Bronchial epithelial cell (primary cell): ENCODE measurements at regions not wholly inside any gene's neighbourhood (a gene's known extent, or its start where the extent isn't known, plus 50 kb on each side); places are given as distances from the start of the nearest gene placed in this dataset.

Source experiments
- DNase-seq: peaks from one replicate; pipeline ENCODE4 v3.0.0-alpha.2; 2010; ENCODE audit warnings: low read depth
- FAIRE-seq: peaks from 2 replicates; lab custom pipeline; 2011; peaks lifted over from hg19 to GRCh38; lab: Jason Lieb, UNC
- H3K27me3 ChIP-seq: 2 replicates; pipeline ENCODE4 v1.5.1; 2011; ENCODE audit warnings: low read length; ENCODE audit not compliant: control insufficient read depth, insufficient read depth
- H3K36me3 ChIP-seq: 2 replicates; pipeline ENCODE4 v1.5.1; 2011; ENCODE audit warnings: low read length; ENCODE audit not compliant: control insufficient read depth, insufficient read depth
- H3K4me3 ChIP-seq: 2 replicates; pipeline ENCODE4 v1.5.1; 2011; ENCODE audit warnings: mild to moderate bottlenecking, low read depth, low read length, control low read depth
- CTCF ChIP-seq: IDR thresholded peaks from 2 replicates; pipeline ENCODE4 v1.5.1; 2011; ENCODE audit warnings: mild to moderate bottlenecking, moderate library complexity, low read length, control low read depth, inconsistent platforms; ENCODE audit not compliant: insufficient read depth, severe bottlenecking

- H3K36me3 ChIP-seq: no peaks in the 10 kb centered on the region
- H3K4me3 ChIP-seq: no peak overlapping the region
- DNase-seq: no peak
- no peaks in the 10 kb centered on the region for H3K27me3 ChIP-seq
- no peak for FAIRE-seq
- no peak for TF ChIP-seq CTCF
Observed at GRCh38 chr17:70271200-70271599, 101.9 kb downstream of the KCNJ2 start.

- H3K4me3 ChIP-seq: no peak overlapping the region
- H3K27me3 ChIP-seq: no peaks in the 10 kb centered on the region
- H3K36me3 ChIP-seq: no peaks in the 10 kb centered on the region
- DNase-seq: peak; percentile 23
- FAIRE-seq: no peak
- no peak for TF ChIP-seq CTCF
Observed at GRCh38 chr17:70271672-70272071, 102.3 kb downstream of the KCNJ2 start.

- FAIRE-seq (no peak), DNase-seq (no peak)
- Histone ChIP-seq H3K4me3 (no peak overlapping the region), H3K27me3 (no peaks in the 10 kb centered on the region), H3K36me3 (no peaks in the 10 kb centered on the region)
- TF ChIP-seq CTCF: no peak
Observed at GRCh38 chr17:70274255-70274654, 104.9 kb downstream of the KCNJ2 start.

GRCh38 chr17:70276906-70277305, 107.6 kb downstream of the KCNJ2 start:
- FAIRE-seq: no peak
- DNase-seq: no peak
- no peaks in the 10 kb centered on the region for H3K36me3 ChIP-seq
- H3K27me3 ChIP-seq: no peaks in the 10 kb centered on the region
- no peak for TF ChIP-seq CTCF
- H3K4me3 ChIP-seq: no peak overlapping the region

- Histone ChIP-seq H3K4me3 (no peak overlapping the region), H3K36me3 (no peaks in the 10 kb centered on the region), H3K27me3 (no peaks in the 10 kb centered on the region)
- DNase-seq (no peak), FAIRE-seq (peak; percentile 40)
- no peak for TF ChIP-seq CTCF
Observed at GRCh38 chr17:70278844-70279462, 109.6 kb downstream of the KCNJ2 start.

GRCh38 chr17:70286391-70286790, 117.1 kb downstream of the KCNJ2 start:
- H3K27me3 ChIP-seq: no peaks in the 10 kb centered on the region
- DNase-seq (no peak), FAIRE-seq (no peak)
- TF ChIP-seq CTCF: no peak
- H3K36me3 ChIP-seq: no peaks in the 10 kb centered on the region
- H3K4me3 ChIP-seq: no peak overlapping the region
